CD4-positive, alpha-beta T cell (primary cell): ENCODE measurements at regions not wholly inside any gene's neighbourhood (a gene's known extent, or its start where the extent isn't known, plus 50 kb on each side); places are given as distances from the start of the nearest gene placed in this dataset.

ENCODE experiments used
- ATAC-seq: fragments of 200-7000 bp; cut with Tn5 transposase; one replicate; pipeline ENCODE4 v1.10.0; 2022; ENCODE audit warnings: mild to moderate bottlenecking; ENCODE audit not compliant: poor library complexity
- CTCF ChIA-PET: fragments of 350-600 bp; sonication (Branson Sonifier 250); formaldehyde crosslinking; loops from one replicate; lab custom pipeline; 2021; ENCODE audit warnings: antibody characterized with exemption, inconsistent platforms; lab: Charles Lee
- POLR2A ChIA-PET: fragments of 350-600 bp; sonication (Branson Sonifier 250); formaldehyde crosslinking; loops from one replicate; lab custom pipeline; 2021; ENCODE audit warnings: antibody characterized with exemption, inconsistent platforms; lab: Charles Lee
- DNase-seq, 14 experiments: peaks; one replicate each; pipeline ENCODE4 v3.0.0-alpha.2; 2013 to 2020; ENCODE audit warnings: mixed read lengths in 2 of 14
- H3K27ac ChIP-seq, 2 donors: one replicate each; pipeline versions ENCODE4 v1.5.1 to v1.7.0; 2013; ENCODE audit warnings: low read length in 2 of 2, low read depth in 1 of 2, mild to moderate bottlenecking in 1 of 2
- H3K27me3 ChIP-seq, 2 experiments: 1 replicate in 1 of 2; 2 replicates in 1 of 2; pipeline versions ENCODE4 v1.6.1 to v1.7.0; 2013; ENCODE audit warnings: low read length in 2 of 2, control low read depth in 1 of 2, mild to moderate bottlenecking in 1 of 2, moderate library complexity in 1 of 2; ENCODE audit not compliant: insufficient read depth in 2 of 2, control insufficient read depth in 1 of 2
- H3K36me3 ChIP-seq: one replicate; pipeline ENCODE4 v1.6.1; 2013; ENCODE audit warnings: low read length, control low read depth; ENCODE audit not compliant: insufficient read depth
- H3K4me1 ChIP-seq: one replicate; pipeline ENCODE4 v1.6.1; 2013; ENCODE audit warnings: low read length, control low read depth; ENCODE audit not compliant: insufficient read depth
- H3K4me3 ChIP-seq: one replicate; pipeline ENCODE4 v1.5.1; 2013; ENCODE audit warnings: mild to moderate bottlenecking, low read length, moderate library complexity
- H3K9me3 ChIP-seq, 2 experiments: 1 replicate in 1 of 2; 2 replicates in 1 of 2; pipeline versions ENCODE4 v1.6.1 to v1.7.0; 2013; ENCODE audit warnings: low read length in 2 of 2, mild to moderate bottlenecking in 2 of 2, control low read depth in 1 of 2, moderate library complexity in 1 of 2; ENCODE audit not compliant: control insufficient read depth in 1 of 2, insufficient read depth in 1 of 2
- H3K27ac Mint-ChIP-seq: one replicate; pipeline ENCODE4 v1.8.0; 2020; ENCODE audit warnings: mixed read lengths
- H3K27me3 Mint-ChIP-seq: one replicate; pipeline ENCODE4 v1.8.0; 2021; ENCODE audit warnings: mixed read lengths
- H3K36me3 Mint-ChIP-seq: one replicate; pipeline ENCODE4 v1.8.0; 2021; ENCODE audit warnings: low read depth, mixed read lengths
- H3K4me1 Mint-ChIP-seq: one replicate; pipeline ENCODE4 v1.8.0; 2021; ENCODE audit warnings: low read depth, mixed read lengths
- H3K4me3 Mint-ChIP-seq: one replicate; pipeline ENCODE4 v1.8.0; 2020; ENCODE audit warnings: mild to moderate bottlenecking, mixed read lengths
- H3K9me3 Mint-ChIP-seq: one replicate; pipeline ENCODE4 v1.8.0; 2020; ENCODE audit warnings: mixed read lengths
- intact Hi-C, 2 experiments: fragments of 100-400 bp; cut with DNase I in 1 of 2; cut with micrococcal nuclease in 1 of 2; formaldehyde crosslinking; loops; one replicate each; pipeline versions ENCODE4 v1.15.1 to v1.9.0; 2023 to 2025; cut with DNase I, micrococcal nuclease
- TF ChIP-seq, protein P1 (sequence below): fragments of 200-600 bp; IDR thresholded peaks from one replicate; pipeline ENCODE4 v1.8.0; 2022; ENCODE audit warnings: antibody characterized with exemption, mild to moderate bottlenecking

DNA sequence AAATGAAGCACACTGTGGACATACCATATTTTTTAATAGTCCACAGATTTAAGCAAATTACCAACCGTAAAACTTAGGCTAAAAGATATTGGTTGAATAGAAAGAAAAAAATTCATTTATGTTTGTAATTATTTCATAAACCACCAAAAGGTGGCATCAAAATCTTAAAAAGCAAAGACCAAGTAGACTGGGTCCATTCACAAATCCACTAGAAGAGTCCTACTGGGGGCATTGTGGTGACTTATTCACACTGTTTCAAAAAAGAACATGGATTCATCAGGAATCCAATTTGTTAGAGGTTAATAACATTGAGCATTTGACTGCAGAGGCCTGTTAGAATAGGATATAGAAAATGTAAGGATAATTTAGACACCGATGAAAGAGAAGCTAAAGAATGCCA lies 194.9 kb upstream of the KYNU start:
- POLR2A ChIA-PET: no interaction called here

DNA sequence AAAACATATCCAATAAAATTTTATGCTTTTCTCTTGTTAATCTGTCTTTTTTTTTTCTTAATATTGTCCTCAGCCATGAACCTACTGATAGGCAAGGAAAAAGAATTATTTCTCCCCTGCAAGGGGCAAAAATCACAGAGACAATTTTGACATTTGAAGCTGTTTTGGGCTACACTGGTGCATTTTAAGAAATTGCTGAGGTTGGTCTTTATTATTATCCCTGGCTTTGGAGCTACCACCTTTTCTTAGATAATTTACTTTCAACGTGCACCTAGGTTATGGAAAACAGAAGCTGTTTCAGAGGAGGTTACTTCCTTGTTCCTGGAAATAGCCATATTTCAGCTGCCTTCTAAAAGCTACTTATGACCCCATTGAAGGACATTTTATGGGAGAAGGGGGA lies 195.5 kb upstream of the KYNU start:
- intact Hi-C loops: no loop called here
- DNase-seq (no peak), ATAC-seq (no peak)
- no peaks in the 10 kb centered on the region for H3K4me1 ChIP-seq
- Mint-ChIP-seq H3K27me3 (no peaks in the 10 kb centered on the region), H3K27ac (no peak overlapping the region), H3K9me3 (no peaks in the 10 kb centered on the region), H3K4me1 (no peaks in the 10 kb centered on the region), H3K36me3 (no peaks in the 10 kb centered on the region), H3K4me3 (no peak overlapping the region)
- H3K27me3 ChIP-seq: no peaks in the 10 kb centered on the region
- TF ChIP-seq, protein P1, sequence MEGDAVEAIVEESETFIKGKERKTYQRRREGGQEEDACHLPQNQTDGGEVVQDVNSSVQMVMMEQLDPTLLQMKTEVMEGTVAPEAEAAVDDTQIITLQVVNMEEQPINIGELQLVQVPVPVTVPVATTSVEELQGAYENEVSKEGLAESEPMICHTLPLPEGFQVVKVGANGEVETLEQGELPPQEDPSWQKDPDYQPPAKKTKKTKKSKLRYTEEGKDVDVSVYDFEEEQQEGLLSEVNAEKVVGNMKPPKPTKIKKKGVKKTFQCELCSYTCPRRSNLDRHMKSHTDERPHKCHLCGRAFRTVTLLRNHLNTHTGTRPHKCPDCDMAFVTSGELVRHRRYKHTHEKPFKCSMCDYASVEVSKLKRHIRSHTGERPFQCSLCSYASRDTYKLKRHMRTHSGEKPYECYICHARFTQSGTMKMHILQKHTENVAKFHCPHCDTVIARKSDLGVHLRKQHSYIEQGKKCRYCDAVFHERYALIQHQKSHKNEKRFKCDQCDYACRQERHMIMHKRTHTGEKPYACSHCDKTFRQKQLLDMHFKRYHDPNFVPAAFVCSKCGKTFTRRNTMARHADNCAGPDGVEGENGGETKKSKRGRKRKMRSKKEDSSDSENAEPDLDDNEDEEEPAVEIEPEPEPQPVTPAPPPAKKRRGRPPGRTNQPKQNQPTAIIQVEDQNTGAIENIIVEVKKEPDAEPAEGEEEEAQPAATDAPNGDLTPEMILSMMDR: no peak
- H3K4me3 ChIP-seq: no peak overlapping the region
- H3K9me3 ChIP-seq: peaks cover 0 to 3% of the 10 kb centered on the region in 2 experiments
- CTCF ChIA-PET: no interaction called here
- H3K27ac ChIP-seq: no peak overlapping the region
- POLR2A ChIA-PET: no interaction called here
- no peaks in the 10 kb centered on the region for H3K36me3 ChIP-seq

More for the DNA sequence above, 194.9 kb upstream of the KYNU start:
- Histone ChIP-seq H3K27ac (no peak overlapping the region), H3K36me3 (no peaks in the 10 kb centered on the region), H3K9me3 (peaks cover 0 to 3% of the 10 kb centered on the region in 2 experiments), H3K4me1 (no peaks in the 10 kb centered on the region), H3K4me3 (no peak overlapping the region), H3K27me3 (no peaks in the 10 kb centered on the region)
- TF ChIP-seq, protein P1: no peak
- no peaks in the 10 kb centered on the region for H3K27me3 Mint-ChIP-seq
- H3K27ac Mint-ChIP-seq: no peak overlapping the region
- intact Hi-C loops: no loop called here
- CTCF ChIA-PET: no interaction called here
- H3K36me3 Mint-ChIP-seq: no peaks in the 10 kb centered on the region
- H3K9me3 Mint-ChIP-seq: no peaks in the 10 kb centered on the region
- DNase-seq (no peak), ATAC-seq (no peak)
- no peak overlapping the region for H3K4me3 Mint-ChIP-seq
- no peaks in the 10 kb centered on the region for H3K4me1 Mint-ChIP-seq

DNA sequence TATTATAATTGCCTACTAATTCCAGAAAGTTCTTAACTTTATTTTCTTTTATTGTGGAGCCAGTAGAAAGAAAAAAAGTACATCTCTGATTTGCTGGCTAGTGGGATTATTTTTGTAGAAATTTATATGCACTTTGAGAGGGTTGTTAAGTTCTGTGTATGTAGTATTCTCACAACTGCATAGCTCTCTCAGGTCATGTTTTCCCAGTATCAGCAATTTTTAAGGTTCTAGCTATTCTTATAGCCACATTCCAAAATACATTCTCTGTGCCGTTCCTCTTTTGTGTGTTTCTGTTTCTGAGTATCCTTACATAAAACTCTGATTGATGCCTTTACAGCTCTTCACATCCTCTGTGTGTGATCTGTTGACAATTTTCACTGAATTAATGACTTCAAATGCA lies 199.3 kb upstream of the KYNU start:
- Mint-ChIP-seq H3K4me3 (no peak overlapping the region), H3K36me3 (no peaks in the 10 kb centered on the region), H3K27ac (no peak overlapping the region), H3K27me3 (no peaks in the 10 kb centered on the region), H3K4me1 (no peaks in the 10 kb centered on the region), H3K9me3 (peaks cover 2% of the 10 kb centered on the region)
- H3K4me3 ChIP-seq: no peak overlapping the region
- intact Hi-C loops: no loop called here
- no peaks in the 10 kb centered on the region for H3K36me3 ChIP-seq
- H3K9me3 ChIP-seq: peaks cover 0 to 3% of the 10 kb centered on the region in 2 experiments
- TF ChIP-seq, protein P1: no peak
- ChIA-PET POLR2A (interaction anchor here (0.7 kb wide), 1 partner anchor 1506 kb away, joined by 4 read pairs; no protein-coding TSS in a partner anchor), CTCF (no interaction called here)
- H3K27me3 ChIP-seq: no peaks in the 10 kb centered on the region
- ATAC-seq (no peak), DNase-seq (no peak)
- no peak overlapping the region for H3K27ac ChIP-seq
- H3K4me1 ChIP-seq: no peaks in the 10 kb centered on the region
